Endothelial cell of umbilical vein (primary cell): ENCODE measurements at regions not wholly inside any gene's neighbourhood (a gene's known extent, or its start where the extent isn't known, plus 50 kb on each side); places are given as distances from the start of the nearest gene placed in this dataset.

Experiments used
- EZH2 ChIP-seq: IDR thresholded peaks from 2 replicates; pipeline ENCODE4 v1.6.1; 2012; ENCODE audit warnings: borderline replicate concordance, low read depth, mild to moderate bottlenecking, moderate library complexity, low read length, inconsistent platforms; ENCODE audit not compliant: severe bottlenecking
- FOS ChIP-seq: IDR thresholded peaks from 2 replicates; pipeline ENCODE4 v1.6.1; 2011; ENCODE audit warnings: mild to moderate bottlenecking, low read length, moderate library complexity, borderline replicate concordance; ENCODE audit not compliant: insufficient read depth
- GATA2 ChIP-seq: IDR thresholded peaks from 2 replicates; pipeline ENCODE4 v1.7.0; 2011; ENCODE audit warnings: low read depth, mild to moderate bottlenecking, moderate library complexity, mixed read lengths, low read length; ENCODE audit not compliant: insufficient read length, insufficient read depth
- JUN ChIP-seq: IDR thresholded peaks from 2 replicates; pipeline ENCODE4 v1.6.1; 2011; ENCODE audit warnings: borderline replicate concordance, low read depth; ENCODE audit not compliant: insufficient read length, insufficient read depth
- MYC ChIP-seq: IDR thresholded peaks from one replicate; pipeline ENCODE4 v1.6.1; 2011; ENCODE audit warnings: mild to moderate bottlenecking, low read depth, low read length
- POLR2A ChIP-seq: IDR thresholded peaks from 2 replicates; pipeline ENCODE4 v1.6.1; 2012; ENCODE audit warnings: low read depth, mild to moderate bottlenecking, control low read depth, low read length
- POLR2AphosphoS5 ChIP-seq: IDR thresholded peaks from 2 replicates; pipeline ENCODE4 v1.6.1; 2012; ENCODE audit warnings: low read depth, mild to moderate bottlenecking, control low read depth, low read length, moderate library complexity; ENCODE audit not compliant: insufficient read depth
- TF ChIP-seq, protein P1 (sequence below), 2 donors: IDR thresholded peaks; 1 replicate in 1 of 2; 2 replicates in 1 of 2; pipeline ENCODE4 v1.5.1; 2011; ENCODE audit warnings: low read length in 2 of 2, mild to moderate bottlenecking in 2 of 2, moderate library complexity in 2 of 2, control low read depth in 1 of 2, inconsistent platforms in 1 of 2, low read depth in 1 of 2; ENCODE audit not compliant: insufficient read depth in 1 of 2; ENCODE audit errors: extremely low read depth in 1 of 2
- TF ChIP-seq, protein P2 (sequence below): IDR thresholded peaks from 2 replicates; pipeline ENCODE4 v1.6.1; 2011; ENCODE audit not compliant: insufficient read depth, insufficient read length

DNA sequence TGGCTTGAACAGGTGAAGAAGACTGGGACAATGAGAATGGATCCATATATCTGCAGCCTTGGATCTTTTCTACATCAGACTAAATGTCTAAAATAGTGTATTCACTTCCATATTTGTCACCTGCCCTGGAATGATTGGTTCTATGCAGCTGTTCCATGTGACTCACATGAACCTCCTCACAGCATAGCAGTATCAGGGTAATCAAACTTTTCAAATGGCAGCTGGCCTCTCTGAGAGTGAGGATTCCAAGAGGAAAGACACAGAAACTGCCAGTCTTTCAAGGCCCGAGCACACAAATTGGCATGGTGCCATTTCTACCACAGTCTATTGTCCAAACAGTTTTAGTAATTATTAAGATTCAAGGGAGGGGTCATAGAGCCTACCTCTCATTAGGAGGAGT, 859.3 kb downstream of the BCL11A start:
- TF ChIP-seq, protein P1, sequence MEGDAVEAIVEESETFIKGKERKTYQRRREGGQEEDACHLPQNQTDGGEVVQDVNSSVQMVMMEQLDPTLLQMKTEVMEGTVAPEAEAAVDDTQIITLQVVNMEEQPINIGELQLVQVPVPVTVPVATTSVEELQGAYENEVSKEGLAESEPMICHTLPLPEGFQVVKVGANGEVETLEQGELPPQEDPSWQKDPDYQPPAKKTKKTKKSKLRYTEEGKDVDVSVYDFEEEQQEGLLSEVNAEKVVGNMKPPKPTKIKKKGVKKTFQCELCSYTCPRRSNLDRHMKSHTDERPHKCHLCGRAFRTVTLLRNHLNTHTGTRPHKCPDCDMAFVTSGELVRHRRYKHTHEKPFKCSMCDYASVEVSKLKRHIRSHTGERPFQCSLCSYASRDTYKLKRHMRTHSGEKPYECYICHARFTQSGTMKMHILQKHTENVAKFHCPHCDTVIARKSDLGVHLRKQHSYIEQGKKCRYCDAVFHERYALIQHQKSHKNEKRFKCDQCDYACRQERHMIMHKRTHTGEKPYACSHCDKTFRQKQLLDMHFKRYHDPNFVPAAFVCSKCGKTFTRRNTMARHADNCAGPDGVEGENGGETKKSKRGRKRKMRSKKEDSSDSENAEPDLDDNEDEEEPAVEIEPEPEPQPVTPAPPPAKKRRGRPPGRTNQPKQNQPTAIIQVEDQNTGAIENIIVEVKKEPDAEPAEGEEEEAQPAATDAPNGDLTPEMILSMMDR (IDR thresholded peaks at IDR 0.05; ENCODE audit: extremely low read depth in 1 of 2, insufficient read depth in 1 of 2, low read depth in 1 of 2, low read length in 2 of 2): no peak
- TF ChIP-seq FOS (no peak), POLR2A (no peak), POLR2AphosphoS5 (no peak), EZH2 (no peak), MYC (no peak), JUN (no peak), GATA2 (no peak)
- TF ChIP-seq, protein P2, sequence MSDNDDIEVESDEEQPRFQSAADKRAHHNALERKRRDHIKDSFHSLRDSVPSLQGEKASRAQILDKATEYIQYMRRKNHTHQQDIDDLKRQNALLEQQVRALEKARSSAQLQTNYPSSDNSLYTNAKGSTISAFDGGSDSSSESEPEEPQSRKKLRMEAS: no peak
